Cardiac fibroblast (primary cell): ENCODE measurements at regions not wholly inside any gene's neighbourhood (a gene's known extent, or its start where the extent isn't known, plus 50 kb on each side); places are given as distances from the start of the nearest gene placed in this dataset.

Experiments used
- DNase-seq, 2 donors: peaks; one replicate each; pipeline versions ENCODE4 v3.0.0 to v3.0.0-alpha.2; 2010; ENCODE audit warnings: low read depth in 2 of 2
- H3K4me3 ChIP-seq, 2 donors: replicated peaks in 1 of 2; 1 replicate in 1 of 2; 2 replicates in 1 of 2; pipeline ENCODE4 v1.5.1; 2011; ENCODE audit warnings: low read depth in 2 of 2, low read length in 2 of 2, mild to moderate bottlenecking in 2 of 2, moderate library complexity in 1 of 2
- TF ChIP-seq, protein P1 (sequence below): IDR thresholded peaks from one replicate; pipeline ENCODE4 v1.5.1; 2011; ENCODE audit warnings: low read depth, mild to moderate bottlenecking, low read length, inconsistent platforms

DNA sequence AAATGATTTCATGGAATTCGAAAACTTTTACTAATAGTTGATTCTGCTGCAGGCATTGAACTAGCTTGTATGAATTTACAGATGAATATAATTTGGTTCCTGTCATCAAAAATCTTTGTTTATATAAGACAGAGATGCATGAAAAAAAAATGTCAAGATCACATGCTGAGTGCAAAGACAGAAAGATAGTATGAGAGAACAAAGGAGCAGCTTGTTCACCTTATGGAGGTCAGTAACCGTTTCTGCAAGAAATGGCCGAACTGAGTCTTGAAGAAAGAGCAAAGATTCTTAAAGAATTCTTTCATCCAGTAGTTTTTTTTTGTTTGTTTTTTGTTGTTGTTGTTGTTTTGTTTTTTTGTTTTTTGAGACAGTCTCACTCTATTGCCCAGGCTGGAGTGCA is 450.6 kb downstream of the TUSC7 start:
- no peak overlapping the region for H3K4me3 ChIP-seq
- no peak for DNase-seq
- TF ChIP-seq, protein P1, sequence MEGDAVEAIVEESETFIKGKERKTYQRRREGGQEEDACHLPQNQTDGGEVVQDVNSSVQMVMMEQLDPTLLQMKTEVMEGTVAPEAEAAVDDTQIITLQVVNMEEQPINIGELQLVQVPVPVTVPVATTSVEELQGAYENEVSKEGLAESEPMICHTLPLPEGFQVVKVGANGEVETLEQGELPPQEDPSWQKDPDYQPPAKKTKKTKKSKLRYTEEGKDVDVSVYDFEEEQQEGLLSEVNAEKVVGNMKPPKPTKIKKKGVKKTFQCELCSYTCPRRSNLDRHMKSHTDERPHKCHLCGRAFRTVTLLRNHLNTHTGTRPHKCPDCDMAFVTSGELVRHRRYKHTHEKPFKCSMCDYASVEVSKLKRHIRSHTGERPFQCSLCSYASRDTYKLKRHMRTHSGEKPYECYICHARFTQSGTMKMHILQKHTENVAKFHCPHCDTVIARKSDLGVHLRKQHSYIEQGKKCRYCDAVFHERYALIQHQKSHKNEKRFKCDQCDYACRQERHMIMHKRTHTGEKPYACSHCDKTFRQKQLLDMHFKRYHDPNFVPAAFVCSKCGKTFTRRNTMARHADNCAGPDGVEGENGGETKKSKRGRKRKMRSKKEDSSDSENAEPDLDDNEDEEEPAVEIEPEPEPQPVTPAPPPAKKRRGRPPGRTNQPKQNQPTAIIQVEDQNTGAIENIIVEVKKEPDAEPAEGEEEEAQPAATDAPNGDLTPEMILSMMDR: no peak

DNA sequence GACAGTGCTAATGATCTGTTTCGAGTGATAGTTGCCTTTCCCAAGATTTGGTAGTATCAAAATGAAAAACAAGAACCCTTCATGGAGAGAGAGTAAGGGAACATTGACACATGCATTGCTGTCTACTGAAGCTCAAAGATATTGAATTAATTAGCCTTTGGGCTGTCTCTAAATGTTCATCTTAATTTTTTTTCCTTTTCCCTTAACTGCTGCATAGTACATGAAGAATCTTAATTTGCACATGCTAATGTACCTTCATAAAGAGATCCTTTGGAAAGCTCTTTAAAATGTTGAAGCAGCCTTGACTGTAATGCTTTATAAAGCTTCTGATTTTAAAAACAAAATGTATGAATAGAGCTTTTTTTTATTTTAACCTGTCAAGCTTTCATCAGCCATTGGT is 452.2 kb downstream of the TUSC7 start:
- TF ChIP-seq, protein P1: no peak
- DNase-seq: no peak
- H3K4me3 ChIP-seq: no peak overlapping the region

DNA sequence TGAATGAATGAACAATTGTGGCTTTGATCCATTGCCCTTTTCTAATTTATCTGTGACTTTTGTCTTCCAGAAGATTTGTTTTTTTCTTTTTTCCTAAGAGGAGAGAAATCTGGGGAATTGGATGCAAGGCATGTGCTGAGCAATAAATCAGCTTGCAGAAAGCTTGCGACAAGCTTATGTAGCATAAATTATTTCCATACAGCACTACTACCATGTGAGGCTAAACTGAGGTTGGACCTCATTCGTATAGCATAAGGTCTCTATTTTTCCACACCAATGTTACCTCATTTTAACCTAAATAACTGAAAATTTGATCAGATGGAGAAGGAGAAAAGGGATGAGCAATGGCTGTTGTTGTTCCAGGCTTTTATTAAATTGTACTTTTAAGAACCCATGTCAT is 455.6 kb downstream of the TUSC7 start:
- TF ChIP-seq, protein P1: no peak
- no peak overlapping the region for H3K4me3 ChIP-seq
- no peak for DNase-seq

DNA sequence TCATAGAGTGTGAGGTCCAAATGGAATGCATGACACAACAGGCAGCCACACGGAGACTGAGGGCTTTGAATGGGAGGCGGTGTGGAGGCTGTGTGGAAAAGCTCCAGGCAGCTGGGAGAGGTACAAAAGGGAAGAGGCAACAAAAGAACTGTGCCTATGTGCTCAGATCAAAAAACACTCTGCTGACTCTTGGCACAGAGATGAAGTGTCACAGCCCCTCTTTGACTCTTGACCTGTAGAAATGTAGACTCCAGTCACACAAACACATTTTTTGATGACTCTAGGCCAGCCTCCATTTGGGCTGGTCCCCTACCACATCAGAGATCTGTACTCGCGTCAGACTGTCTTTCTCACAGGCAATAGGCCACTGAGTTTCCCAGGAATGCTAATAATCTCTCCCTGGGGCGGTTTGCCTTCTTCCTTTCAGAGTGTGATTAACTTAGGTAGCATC is 456.0 kb downstream of the TUSC7 start:
- TF ChIP-seq, protein P1: no peak
- no peak for DNase-seq
- H3K4me3 ChIP-seq: no peak overlapping the region

DNA sequence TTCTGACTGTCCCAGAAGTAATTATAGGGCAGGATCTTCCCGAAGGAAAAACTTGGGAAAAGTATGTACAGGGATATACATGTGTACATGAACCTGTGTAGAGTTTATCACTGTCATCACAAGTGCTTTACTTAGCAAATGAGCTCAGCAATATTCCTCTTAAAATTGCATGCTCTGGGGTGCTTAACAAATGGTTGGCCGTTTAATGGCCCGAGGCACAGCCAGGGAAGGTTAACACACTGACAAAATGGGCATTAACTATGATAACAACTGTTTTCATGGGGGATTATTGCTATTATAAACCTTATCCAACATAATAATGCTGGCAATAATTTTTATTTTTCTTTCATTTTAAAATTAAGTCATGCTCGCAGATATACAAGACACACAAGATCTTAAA is 459.3 kb downstream of the TUSC7 start:
- DNase-seq: no peak
- TF ChIP-seq, protein P1: no peak
- no peak overlapping the region for H3K4me3 ChIP-seq

- TF ChIP-seq, protein P1: no peak
- DNase-seq: no peak
- no peak overlapping the region for H3K4me3 ChIP-seq
Measured at GRCh38 chr3:117170094-117170493, 460.5 kb downstream of the TUSC7 start.

DNA sequence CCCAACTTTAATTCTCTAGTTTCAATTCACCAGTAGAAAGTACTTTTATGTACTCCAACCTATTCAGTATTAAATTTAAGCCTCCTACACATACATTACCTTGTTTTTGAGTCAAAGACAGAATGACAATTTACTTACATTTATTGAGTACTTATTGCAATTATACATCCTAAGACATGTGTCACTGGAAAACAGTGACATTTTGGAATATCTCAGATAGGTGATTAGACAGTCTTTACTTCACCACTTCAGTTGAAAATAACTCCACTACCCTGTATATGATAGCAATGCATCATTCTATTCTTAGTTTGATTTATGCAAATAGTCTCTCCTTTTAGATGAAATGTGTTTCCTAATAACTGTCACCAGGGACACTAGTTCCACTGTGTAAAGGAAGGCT is 461.5 kb downstream of the TUSC7 start:
- DNase-seq: no peak
- no peak overlapping the region for H3K4me3 ChIP-seq
- TF ChIP-seq, protein P1: no peak
